Activated CD8-positive, alpha-beta memory T cell treated with anti-CD3 and anti-CD28 coated beads for 36 hours (primary cell): ENCODE measurements at regions not wholly inside any gene's neighbourhood (a gene's known extent, or its start where the extent isn't known, plus 50 kb on each side); places are given as distances from the start of the nearest gene placed in this dataset.

Experiments
- CTCF ChIA-PET: fragments of 350-600 bp; sonication (Branson Sonifier 250); formaldehyde crosslinking; loops from one replicate; lab custom pipeline; 2021; ENCODE audit warnings: antibody characterized with exemption; lab: Charles Lee
- POLR2A ChIA-PET: fragments of 350-600 bp; sonication (Branson Sonifier 250); formaldehyde crosslinking; loops from one replicate; lab custom pipeline; 2021; ENCODE audit warnings: antibody characterized with exemption; lab: Charles Lee

DNA sequence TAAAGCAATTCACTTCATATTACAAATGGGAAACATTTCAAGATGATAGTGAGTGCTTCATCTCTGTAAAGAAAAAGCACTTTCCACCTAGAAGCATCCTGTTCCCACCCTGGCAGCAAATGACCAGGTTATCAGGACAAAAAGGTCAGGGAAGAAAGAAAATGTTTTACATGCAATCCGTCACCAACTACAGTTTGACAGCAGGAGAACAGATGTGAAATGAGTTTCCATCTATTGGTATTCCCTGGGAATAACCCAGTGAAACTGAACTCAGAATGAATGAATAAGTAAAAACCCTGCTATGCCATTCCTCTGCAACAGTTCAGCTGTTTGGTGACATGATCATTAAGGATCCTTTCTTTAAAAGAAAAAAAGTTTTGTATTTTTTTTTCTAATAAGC is 67.6 kb downstream of the HTR1A start:
- ChIA-PET POLR2A (no interaction called here), CTCF (no interaction called here)

DNA sequence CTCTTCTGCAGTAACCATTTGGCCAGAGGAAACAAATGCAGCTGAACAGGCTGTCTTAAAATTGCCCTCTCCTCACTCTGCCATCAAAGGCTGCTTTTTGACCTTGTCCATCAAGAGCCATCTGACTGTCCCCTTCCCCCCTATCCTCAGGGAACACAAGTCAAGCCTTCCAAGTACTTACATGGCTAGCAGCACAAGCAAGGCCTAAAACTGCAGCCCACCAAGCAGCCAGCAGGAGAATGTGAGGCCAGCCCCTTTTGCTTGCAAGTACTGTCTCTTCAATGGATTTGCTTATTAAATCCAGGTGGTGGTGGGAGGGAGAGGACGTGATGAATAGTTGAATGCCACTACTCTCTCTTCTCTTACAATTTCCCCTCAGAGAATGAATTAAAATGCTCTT is 83.5 kb downstream of the HTR1A start:
- CTCF ChIA-PET: no interaction called here
- POLR2A ChIA-PET: no interaction called here

DNA sequence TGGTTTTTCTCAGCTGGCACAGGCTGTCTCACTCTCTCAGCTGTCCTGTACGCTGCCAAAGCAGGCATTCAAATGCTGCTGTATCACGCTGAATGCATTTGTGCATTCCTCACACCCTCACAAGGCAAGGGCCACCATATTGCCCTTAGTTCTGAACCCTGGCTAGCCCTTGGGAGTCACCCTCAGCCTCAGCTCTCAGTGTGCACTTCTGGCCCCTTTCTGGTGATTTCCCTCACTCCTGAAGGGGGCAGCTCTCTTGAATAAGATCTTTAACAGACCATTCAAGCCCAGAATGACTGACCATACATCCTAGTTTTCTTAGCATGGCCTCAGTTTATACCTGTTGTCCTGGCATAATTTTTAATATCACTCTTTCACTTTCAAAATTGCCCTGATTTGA is 84.3 kb downstream of the HTR1A start:
- POLR2A ChIA-PET: no interaction called here
- CTCF ChIA-PET: no interaction called here

DNA sequence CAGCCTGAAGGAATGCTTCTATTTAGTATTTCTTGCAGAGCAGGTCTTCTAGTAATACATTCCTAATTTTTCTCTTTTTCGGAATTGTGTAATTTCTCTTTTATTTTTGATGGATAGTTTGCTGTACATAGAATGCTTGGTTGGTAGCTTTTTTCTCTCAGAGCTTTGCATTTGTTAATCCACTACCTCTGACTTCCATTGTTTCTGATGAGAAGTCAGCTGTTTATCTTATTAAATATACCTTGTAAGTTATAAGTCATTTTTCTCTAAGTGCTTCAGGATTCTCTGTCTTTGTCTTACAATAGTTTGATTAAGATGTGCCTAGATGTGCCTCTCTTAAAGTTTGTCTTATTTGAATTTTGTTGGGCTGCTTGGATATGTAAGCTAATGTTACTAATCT is 101.9 kb downstream of the HTR1A start:
- ChIA-PET CTCF (no interaction called here), POLR2A (no interaction called here)

DNA sequence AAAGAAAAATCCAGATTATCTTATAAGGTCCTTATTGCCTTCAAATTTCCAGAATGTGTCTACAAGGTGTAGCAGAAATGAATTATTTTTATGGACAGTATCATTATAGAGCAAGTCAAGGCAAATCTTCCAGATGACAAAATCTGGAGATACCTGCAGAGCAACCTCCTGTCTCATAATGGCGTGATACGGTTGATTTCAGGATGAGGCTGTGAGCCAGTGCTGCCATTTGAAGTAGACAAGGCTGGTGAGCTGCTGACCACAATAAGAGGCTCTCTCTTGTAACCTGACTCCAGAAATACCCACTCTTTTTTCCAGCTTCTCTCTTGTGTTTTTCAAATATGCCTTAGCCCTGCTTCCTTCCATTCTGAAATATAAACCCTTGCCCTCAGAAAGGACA is 108.2 kb downstream of the HTR1A start:
- ChIA-PET POLR2A (no interaction called here), CTCF (interaction anchor here (0.6 kb wide), 1 partner anchor 1811 kb away, joined by 3 read pairs; no protein-coding TSS in a partner anchor)

DNA sequence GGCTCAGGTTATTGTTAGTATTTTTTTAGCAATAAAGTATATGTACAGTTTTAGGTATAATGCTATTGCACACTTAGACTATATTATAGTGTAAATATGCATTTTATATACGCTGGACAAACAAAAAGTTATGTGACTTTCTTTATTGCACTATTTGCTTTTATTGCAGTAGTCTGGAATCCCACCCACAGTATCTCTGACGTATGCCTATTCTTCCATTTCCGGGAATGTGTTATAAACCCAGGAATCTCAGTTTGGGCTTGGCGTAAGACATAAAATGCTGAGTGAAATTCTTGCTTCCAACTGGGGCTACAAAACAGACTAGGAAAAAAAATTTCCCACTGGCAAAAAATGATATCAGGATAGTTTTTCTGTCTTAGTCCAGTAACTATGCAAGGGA is 119.1 kb downstream of the HTR1A start:
- POLR2A ChIA-PET: no interaction called here
- CTCF ChIA-PET: no interaction called here

DNA sequence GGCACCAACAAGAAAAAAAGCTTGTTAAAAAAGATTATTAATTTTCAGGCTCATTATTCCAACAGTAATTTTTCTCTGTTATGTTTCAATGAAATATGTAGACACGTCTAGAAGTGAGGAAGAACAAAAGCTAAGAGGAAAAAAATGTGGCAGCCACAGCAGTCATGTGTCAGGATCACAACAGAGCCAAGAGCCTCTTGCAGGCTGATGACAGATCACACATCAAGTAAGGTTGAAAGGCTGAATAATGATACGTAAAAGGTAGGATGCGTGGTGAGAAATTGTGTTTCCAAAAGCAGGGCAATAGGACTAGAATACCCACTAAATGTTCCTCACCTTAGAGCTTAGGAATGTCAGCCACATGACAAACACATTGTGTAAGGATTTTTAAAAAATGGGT is 124.8 kb downstream of the HTR1A start:
- CTCF ChIA-PET: no interaction called here
- POLR2A ChIA-PET: no interaction called here

DNA sequence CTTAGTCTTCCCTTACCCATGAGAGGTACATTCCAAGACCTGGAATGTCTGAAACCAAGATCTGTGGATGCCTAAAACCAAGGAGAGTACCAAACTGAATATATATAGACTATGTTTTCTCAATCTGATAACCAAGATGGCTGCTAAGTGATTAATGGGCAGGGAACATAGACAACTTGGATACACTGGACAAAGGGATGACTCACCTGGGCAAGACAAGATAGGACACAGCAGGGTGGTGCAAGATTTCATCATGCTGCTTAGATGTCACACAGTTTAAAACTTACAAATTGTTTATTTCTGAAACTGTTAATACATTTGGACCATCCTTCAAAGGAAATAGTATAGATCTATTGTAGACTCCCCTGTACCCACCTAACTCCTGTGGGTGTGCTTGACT is 130.9 kb downstream of the HTR1A start:
- ChIA-PET CTCF (no interaction called here), POLR2A (no interaction called here)

DNA sequence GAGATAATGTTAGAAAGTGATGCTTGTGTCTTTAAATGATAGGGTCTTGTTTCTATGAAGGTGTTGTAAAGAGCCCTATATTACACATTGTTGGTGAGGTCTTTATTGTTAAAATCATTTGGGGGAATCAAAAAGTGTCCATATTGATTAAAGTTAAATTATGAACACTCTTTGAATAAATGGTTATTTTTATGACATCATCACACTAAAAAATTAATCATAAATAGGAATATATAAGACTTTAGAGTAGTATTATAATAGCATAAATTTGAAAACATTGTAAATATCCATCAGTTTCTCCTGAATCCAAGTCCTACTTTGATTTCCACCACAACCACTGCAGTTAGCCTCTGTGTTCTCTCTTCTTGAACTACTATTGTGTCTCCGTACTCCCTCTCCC is 136.3 kb downstream of the HTR1A start:
- CTCF ChIA-PET: no interaction called here

DNA sequence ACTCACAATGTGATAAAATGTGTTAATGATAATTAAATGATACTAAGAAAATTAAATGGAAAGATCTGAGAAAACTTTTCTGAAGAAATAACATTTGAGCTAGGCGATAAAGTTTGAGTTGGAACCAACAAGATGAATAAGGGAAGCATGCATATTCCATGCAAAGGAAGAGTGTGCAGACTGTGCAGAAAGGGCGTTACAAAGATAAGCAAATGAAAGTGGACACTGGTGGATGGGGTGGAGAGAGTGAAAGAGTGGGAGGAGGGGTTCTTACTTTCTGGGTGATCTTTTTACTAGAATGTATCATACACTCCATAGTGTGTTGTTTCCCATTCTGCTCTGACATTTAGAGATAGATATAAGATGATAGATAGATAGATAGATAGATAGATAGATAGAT is 138.7 kb downstream of the HTR1A start:
- ChIA-PET POLR2A (no interaction called here), CTCF (no interaction called here)

More for the DNA sequence above, 136.3 kb downstream of the HTR1A start:
- POLR2A ChIA-PET: no interaction called here

DNA sequence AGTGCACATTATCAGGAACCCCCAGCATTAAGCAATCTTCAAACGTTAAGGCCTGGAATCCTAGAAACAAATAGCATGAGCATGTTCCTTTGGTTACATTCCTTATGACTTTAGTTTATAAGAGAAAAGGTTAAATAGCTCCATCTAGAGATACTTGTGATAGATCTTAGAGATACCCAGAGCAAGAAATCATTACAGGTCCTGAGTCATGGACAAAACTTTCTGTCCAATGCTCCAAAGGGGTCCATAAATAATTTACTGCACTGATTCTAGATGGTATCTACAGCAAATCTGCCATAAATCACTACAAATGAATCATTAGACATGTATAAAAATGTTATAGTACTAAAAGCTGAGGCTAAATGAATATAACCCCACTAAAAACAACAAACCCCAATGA is 139.6 kb downstream of the HTR1A start:
- POLR2A ChIA-PET: no interaction called here
- CTCF ChIA-PET: no interaction called here

DNA sequence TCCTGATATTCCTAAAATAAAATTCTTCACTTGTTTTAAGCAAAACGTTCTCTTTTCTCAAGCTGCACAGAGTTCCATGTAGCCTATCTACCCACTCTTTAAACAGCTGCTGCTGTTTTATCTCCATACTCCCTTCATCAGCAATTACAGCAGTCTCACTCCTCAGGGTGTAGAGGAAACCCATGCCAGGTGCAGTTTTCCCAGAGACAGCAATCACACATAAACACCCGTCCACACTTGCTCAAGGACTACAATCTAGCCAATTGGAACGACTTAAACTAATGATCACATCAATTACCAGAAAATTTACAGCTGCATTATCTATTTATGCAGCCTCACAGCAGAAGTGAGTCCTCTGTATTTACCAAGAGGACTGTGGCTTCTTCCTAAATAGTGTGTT is 141.7 kb downstream of the HTR1A start:
- ChIA-PET POLR2A (no interaction called here), CTCF (no interaction called here)

DNA sequence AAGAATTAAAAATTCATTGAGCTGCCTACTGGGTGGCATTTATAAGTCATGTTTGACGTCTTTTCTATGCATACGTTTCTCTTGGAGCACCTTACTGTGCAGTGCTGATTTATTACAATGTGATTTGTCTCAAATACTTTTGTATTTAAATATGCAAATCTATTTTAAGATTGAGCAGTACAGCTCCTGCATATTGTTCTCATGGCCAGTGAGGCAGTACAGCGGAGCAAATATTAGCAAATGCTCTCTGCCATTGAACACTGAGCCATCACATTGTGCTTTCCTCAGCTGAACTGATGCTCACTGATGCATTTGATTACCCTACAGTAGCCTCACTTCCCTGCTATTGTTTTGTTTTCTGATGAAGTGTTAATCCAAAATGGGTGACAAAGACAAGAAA is 149.6 kb downstream of the HTR1A start:
- ChIA-PET CTCF (no interaction called here), POLR2A (no interaction called here)

DNA sequence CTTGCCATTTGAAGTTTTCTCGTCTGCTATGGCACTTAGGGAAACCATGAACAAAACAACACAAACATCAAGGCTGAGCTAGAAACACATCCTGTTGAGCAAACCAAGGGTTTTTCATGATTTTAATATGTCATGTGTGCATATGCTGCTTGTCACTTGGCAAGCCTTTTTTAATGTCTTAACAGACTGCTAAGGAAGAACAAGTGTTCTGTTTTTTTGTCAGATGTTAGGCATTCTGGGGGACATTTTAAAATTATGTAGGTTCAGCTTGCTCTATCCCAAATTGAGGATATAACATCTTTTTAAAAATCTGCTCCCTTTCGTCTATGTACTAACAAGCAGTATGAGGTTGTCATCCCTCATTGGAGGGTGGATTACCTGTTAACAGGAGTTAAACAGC is 150.3 kb downstream of the HTR1A start:
- POLR2A ChIA-PET: no interaction called here
- CTCF ChIA-PET: no interaction called here

DNA sequence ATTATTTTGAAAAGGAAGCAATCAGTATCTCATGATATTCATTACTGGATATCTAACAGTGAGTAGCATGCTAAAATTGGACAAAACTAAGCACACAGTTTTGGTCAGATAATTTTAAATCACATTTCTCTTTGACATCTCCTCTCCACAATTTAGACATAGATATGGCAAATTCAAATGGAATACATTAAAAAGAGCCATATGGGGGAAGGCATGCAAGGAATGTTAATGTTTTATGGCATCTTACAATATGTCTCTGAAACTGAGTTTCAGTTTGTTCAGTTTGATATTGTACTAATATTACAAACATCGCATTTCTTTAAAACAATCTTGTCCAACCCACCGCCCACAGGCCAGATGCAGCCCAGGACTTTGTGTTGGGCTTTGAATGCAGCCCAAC is 151.0 kb downstream of the HTR1A start:
- ChIA-PET POLR2A (no interaction called here), CTCF (no interaction called here)

DNA sequence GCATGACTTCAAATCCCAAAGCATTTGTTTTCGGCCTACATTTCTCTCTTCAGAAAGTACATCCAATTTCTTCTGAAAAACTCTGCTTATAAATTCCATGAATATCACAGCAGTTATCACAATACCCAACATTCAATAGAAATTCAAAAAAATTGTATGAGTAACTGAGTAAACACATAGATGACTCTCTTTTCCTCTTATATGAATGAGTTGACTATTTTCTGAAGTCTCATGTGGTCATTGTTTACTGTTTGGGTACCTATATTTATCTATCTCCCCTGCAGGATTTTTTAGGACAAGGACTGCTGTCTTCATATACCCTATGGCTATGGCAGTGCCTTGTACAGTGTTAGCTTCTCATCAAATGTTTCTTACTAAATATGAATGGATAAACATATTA is 157.1 kb downstream of the HTR1A start:
- CTCF ChIA-PET: no interaction called here
- POLR2A ChIA-PET: no interaction called here

DNA sequence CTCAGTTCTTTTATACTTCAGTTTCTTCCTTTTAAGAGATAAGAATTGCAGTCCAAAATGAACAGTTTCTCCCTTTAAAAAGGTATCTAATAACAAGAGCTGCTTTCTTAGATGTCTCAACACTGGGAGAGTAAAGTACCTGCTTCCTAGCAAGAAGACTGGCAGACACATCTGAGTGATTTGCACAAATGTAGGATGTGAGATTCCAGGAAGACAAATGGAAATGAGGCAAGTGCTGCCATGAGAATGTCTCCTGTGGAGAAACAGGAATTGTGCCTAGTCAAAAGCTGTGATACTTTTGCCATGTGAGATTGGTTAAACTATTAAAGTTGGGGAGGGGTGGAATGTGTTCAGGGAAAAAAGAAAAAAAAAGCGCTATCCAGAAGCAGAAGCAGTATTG is 159.1 kb downstream of the HTR1A start:
- ChIA-PET CTCF (no interaction called here), POLR2A (no interaction called here)

DNA sequence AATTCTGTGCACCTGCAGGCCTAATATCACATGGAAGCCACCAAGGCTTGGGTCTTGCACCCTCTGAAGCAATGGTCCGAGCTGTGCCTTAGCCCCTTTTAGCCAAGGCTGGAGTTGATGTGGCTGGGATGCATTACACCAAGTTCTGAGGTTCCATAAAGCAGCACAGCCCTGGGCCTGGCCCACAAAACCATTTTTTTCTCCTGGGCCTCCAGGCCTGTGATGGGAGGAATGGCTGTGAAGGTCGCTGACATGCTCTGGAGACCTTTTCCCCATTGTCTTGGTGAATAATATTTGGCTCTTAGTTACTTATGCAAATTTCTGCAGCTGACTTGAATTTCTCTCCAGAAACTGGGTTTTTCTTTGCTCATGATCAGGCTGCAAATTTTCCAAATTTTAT is 167.3 kb downstream of the HTR1A start:
- ChIA-PET CTCF (no interaction called here), POLR2A (no interaction called here)

DNA sequence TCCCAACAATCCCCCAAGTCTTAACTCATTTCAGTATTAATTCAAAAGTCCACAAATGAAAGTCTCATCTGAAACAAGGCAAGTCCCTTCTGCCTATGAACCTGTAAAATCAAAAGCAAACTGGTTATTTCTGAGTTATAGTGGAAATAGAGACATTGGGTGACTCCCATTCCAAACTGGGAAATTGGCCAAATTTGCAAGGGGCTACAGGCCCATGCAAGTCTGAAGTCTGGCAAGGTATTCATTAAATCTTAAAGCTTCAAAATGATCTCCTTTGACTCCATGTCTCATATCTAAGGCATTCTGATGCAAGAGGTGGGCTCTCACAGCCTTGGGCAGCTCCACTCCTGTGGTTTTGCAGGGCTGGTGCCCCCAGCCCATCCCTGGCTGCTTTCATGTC is 167.9 kb downstream of the HTR1A start:
- ChIA-PET CTCF (no interaction called here), POLR2A (no interaction called here)

DNA sequence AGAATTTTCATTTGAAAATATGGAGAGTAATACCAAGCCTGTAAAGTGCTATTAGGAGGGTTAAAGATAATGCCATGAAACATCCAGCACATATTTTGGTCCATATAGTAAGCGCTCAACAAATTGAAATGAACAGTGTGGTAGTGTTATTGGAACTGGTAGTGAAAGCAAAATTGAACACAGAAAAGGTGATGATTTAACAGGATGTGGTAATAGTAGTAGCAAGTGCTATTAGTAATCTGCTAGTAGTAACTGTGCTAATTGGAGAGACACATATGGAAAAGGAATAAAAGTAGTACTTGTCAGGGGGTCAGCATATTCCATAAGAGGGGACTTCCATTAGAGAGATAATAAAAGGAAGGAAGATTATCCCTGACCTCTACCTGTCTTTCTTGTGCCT is 187.3 kb downstream of the HTR1A start:
- POLR2A ChIA-PET: no interaction called here
- CTCF ChIA-PET: no interaction called here

DNA sequence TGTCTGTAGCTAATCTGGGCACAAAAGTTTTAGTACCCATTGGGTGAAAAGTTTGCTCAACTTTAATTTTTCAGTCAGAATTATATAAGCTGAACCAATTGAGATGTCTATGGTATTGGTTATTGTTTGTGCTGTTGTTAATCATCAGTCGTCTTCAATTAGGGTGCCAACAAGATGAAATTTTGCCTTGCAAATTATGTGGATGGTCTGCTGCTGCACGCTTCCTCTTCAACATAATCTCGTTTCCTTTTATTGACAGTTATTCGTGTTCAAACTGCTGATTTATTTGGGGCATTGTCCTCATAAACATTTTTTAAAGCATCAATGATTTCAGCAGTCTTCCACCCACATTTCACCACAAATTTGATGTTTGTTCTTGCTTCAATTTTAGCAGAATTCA is 194.0 kb downstream of the HTR1A start:
- POLR2A ChIA-PET: no interaction called here

DNA sequence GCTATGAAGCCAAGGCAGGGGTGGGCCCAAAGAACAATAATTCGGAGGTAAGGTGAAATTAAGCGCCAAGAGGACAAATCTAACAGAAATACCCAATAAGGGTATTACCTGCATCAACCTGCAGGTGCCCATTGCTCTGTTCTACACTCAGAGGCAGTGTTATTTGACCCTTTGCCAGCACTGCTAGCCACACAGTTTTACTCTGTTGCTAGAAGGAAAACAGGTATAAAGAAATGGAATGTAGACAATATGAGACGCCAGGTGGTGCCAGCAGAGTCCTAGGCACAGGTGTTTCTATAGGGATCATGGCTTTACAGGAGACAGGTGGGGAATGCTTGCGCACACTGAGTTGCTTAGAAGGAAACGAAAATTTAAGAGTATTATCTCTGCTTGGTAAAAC is 201.3 kb downstream of the HTR1A start:
- ChIA-PET CTCF (no interaction called here), POLR2A (no interaction called here)

More for the DNA sequence above, 194.0 kb downstream of the HTR1A start:
- CTCF ChIA-PET: no interaction called here
